ENCODE measurements at regions not wholly inside any gene's neighbourhood (a gene's known extent, or its start where the extent isn't known, plus 50 kb on each side); places are given as distances from the start of the nearest gene placed in this dataset.

DNA sequence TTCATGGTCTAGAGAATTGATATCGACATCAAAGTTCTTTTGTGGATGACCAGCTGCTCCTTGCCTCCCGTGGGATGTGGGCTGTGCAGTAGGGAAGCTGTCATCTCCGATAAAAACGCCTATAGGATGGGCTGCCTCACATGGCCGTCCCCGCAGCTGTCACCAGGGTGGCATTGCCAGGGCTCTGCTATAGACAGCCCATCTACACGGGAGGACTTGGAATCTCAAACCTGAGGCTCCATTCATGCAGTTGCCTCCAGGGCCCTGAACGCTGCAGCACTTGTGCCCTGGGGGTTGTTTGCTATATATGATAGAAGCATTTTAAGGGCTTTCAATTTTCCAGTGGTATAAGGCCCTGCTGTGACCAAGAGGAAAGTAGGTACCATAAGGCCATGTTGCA is 183.1 kb downstream of the MYCN start:
- no peak for DNase-seq

DNA sequence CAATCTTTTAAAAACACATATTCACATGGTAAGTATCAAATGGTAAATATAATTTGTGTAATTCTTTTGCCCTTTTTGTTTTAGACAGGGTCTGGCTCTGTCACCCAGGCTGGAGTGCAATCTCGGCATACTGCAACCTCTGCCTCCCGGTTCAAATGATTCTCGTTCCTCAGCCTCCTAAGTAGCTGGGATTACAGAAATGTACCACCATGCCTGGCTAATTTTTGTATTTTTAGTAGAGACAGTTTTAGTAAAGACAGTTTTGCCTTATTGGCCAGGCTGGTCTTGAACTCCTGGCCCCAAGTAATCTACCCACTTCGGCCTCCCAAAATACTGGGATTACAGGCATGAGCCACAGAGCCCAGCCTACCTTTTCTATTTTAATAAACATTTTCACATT is 182.2 kb downstream of the MYCN start:
- no peak for DNase-seq

DNA sequence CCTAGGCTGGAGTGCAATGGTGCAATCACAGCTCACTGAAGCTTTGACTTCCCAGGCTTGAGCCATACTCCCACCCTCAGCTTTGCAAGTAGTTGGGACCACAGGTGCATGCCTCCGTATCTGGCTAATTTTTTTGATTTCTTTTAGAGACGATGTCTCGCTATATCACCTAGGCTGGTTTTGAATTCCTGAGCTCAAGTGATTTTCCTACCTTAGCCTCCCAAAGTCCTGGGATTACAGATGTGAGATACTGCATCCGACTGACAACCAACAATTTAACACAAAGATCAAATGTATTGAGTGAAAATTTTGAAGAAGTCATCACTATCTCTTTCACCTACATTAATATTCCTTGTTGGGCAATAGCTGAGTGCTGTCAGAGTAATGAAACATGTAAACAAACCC is 181.6 kb downstream of the MYCN start:
- DNase-seq: no peak

DNA sequence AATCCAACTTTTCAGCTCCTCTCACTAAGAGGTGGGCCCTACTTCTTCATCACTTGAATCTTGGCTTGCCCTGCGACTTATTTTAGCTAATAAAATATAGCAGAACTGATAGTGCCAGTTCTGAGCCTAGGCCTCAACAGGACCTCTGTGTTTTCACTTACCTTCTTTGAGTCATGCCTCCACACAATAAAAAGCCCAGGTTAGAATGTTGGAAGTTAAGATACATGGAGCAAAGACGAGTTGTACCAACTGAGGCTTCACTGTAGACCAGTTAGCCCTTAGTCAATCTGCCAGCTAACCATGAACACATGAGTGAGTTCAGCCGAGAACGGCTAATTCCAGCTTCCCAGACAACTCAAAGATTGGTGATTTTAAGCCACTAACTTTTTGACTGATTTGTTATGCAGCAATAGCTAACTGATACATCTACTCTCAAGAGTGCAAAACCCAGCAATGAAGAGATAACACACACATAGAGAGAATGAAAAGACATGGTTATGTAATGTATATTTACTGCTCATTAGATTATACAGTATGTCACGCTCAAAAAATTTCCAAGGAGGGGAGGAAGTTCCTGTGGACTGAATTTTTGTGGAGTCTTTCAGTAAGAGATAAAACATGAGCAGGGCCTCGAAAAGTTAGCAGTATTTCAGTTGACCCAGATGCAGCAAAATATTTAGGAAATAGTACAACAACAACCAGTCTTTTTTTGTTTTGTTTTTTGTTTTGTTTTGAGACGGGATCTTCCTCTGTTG is 181.1 kb downstream of the MYCN start:
- DNase-seq: no peak

DNA sequence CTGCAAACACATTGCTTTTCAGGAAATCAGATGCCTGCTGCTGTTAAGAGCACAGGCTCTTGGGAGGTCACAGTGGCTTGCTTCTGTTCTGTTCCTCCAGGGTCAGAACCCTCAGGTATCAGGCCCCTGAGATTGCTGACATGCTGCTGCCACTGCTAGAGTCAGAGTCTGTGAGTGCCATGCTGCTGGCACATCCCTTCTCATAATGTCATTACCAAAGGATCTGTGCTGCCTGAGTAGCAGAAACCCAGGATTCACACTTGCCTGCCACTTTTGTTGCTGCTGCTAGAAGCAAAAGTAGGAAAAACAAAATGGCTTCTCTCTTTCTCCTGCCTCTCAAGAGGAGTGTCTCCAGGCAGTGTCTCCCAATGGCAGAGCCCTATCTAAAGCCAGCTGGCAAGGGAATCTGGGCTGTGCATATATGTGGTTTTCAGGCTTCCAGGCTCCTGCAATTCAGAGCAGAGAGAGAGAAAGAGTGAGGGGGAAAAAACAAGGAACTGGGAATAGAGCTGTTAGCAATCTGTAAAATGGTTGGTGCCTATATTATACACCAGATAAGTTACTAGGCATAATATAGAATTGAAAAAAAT is 180.3 kb downstream of the MYCN start:
- no peak for DNase-seq

DNA sequence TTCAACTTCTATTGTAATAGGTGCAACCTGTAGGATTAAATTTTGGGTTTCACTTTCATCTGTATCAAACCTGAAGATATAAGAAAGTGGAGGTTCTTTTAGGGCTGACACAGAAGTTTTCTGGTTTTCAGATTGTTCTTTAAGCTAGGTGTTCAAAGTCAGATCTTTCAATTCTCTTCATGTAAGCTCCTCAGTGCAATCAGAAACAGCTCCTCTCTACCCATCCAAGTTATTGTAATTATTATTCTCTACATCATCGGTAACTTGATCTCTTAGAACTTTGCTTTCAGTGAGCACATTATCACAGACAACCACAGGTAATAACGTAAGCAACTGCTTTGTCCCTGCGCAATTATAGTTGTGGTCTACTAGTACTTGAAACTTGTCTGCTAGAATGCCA is 179.4 kb downstream of the MYCN start:
- DNase-seq: no peak

DNA sequence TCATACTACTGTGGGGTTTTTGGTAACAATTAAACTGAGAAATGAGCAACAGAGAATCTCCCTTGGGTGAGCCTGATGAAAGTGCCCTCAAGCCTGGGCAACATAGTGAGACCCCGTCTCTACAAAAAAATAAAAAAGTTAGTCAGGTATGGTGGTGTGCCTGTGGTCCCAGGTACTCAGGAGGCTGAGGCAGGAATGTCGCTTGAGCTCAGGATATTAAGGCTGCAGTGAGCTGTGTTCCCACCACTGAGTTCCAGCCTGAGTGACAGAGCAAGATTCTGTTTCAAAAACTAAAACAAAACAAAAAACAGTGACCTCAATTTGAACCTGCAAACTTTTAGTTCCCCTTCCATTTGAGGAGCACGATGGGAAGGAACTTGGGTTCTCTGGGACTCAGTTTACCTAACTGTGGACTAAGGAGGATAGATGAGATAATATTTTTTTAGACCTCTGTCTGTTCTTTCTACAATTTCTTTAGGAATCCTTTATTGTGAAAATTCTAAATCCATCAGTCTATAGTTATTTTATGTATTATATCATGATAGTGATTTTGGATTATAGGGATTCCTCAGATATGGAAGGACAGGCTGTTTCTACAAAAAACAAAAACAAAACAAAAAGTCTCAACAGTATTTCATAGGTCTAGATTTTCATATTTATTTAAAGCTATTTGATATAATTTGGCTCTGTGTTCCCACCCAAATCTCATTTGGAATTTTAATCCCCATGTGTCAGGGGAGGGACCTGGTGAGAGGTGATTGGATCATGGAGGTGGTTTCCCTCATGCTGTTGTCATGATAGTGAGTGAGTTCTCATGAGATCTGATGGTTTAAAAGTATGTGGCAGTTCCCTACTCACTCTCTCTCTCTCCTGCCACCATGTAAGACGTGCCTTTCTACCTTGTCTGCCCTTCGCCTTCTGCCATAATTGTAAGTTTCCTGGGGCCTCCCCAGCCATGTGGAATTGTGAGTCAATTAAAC is 178.6 kb downstream of the MYCN start:
- DNase-seq: no peak

DNA sequence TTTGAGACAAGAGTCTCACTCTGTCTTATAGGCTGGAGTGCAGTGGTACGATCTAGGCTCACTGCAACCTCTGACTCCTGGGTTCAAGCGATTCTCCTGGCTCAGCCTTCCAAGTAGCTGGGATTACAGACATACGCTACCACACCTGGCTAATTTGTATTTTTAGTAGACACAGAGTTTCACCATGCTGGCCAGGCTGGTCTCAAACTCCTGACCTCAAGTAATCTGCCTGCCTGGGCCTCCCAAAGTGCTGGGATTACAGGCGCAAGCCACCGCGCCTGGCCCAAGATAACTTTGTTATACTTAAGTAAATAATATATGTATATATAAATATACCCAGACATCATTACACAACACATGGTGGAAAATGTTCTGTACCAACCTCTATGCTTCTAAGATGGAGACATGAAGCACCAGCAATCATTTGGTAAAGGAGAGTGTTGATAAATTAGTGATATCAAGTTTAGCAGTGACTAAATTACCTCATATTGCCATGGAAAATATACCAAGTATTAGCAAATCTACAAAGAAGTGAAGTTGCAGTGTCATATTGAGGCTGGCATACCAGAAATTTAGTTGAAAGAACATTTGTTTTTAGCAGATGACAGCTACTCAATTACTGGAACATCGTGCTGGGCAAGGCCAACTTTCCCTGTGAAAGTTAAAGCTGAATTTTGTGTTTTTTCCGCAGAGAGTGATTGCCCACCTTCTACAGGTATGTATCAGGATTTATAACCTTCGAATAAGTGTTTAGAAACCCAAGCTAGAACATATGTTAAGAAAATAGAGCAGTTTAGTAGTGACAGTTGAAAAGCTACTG is 177.7 kb downstream of the MYCN start:
- DNase-seq: no peak

DNA sequence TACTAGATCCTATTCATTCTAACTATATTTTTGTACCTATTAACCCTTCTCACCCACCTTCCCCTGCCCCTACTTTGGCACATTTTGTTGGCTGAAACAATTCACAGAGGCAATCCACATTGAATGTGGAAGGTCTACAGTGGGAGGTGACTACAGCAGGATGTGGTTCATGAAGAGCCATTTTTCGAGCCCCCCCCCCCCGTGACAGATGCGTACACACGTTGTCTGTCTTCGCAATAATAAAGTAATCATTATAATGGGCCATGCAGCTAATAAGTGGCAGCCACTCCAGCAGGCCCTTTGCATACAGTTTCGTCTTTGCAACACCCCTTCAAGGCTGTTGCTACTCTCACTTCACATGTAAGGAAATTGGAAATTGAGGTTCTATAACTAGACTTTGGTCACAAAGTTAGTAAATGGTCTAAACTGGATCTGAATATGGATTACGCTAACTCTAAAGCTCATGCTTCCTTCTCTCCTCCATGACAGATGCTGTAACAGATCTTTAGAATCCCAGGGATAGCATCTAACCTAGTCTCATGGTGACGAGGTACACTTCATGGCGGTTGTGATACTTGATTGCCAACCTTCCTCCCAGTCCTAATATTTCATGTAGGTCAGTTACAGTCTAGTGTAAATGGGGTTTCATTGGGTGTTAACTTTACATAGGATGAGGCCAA is 176.8 kb downstream of the MYCN start:
- no peak for DNase-seq

DNA sequence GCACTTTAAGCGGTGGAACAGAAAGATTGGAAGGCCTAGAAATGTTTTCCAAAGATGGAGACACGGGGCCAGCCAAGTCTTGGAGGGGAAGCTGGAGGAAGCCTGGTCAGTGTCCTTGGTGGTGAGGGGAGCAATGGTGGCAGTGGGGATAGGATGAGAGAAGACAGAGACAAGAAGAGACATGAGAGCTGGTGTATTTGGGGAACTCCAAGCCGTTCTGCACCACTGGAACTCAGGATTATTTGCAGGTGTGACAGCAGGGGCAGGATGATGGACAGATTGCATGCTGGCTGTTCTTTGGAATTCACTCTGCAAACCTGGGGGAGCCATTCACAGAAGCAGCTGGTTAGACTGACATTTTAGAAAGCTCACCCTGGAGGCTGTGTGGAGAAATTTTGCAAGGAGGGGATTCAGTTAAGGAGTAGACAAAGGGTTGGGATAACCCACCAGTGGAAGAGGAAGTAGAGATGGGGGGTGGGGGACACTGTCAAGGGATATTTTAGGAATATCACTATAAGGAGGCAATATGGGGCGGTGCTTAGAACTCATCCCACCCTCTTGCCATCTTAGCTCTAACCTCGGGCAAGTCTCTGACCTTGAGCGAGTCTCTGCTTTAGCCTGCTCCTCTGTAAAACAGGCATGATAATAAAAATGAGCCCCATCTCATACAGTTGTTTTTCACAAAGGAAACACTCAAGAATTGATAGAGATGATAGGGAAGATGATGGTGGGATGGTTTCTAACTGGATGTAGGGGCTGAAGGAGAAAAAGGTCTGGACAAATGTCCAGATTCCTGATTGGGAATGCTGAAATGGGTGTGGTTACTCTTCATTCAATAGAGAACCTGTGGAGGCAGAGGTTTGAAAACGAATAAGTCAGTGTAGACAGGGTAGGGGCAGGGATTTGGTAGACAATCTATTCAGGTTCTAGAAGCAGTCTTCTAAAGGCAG is 175.8 kb downstream of the MYCN start:
- DNase-seq: no peak

DNA sequence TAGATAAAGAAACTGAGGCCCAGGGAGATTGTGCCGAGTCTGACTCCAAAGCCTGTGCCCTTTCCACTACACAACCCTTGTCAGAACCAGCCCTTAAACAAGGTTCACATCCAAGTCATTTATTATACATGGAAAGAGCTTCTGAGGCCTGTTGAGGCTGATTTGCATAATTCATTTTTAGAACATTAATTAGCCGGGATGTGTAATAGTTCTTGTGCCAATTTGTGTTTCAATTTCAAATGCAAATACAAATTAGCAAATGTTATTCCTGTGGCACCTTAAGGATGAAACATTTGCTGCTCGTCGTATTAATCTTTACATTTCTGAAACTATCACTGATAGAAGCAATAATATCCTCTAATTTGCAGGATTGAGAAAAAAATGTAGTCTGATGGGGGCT is 174.9 kb downstream of the MYCN start:
- DNase-seq: no peak

DNA sequence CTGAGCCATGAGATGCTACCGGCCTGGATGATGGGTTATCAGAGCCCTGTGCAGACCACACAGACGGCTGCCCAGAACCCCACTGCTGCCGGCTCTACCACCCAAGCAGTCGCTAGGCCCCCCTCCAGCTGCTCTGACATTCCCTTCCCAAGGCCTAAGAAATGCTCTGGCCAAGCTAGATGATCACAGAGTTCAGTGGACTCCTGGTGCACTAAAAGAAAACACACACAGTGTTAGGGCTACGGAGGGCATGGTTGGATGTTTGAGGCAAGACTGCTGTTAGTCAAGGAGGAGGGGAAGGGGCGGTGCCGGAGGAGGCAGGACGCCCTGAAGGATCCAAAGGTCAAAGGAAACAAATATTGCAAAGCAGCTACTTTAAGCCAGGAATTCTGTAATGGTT is 174.5 kb downstream of the MYCN start:
- DNase-seq: no peak

DNA sequence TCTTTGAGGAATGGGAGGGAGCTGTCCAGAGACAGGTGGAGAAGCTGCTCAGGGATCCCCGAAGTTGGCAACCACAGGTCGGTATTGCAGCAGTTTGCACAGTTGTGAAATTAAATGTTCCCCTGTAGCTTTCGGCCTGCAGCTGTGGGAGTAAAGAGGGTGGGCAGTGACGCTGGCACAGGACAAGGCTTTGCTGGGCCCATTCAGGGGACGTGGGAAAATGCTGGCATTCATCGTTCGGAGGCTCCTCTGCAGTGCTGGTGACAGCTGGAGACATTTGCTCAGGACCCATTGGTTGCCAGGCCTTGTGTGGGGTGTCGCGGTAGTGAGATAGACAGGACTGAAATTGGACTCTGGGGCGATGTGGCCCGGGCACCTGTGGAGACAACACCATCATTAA is 173.7 kb downstream of the MYCN start:
- DNase-seq: no peak

DNA sequence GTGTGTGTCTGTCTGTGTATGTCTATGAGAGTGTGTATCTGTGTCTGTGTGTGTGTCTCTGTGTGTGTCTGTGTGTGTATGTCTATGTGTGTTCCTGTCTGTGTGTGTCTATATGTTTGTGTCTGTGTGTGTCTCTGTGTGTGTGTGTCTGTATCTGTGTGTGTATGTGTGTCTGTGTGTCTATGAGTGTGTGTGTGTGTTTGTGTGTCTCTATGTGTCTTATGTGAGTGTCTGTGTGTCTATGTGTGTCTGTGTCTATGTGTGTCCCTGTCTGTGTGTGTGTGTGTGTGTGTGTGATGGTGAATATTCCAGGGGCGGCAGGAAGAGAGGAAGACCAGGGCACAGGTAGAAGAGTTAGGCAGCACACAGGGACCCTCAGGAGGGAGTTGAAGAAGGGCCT is 173.2 kb downstream of the MYCN start:
- no peak for DNase-seq

DNA sequence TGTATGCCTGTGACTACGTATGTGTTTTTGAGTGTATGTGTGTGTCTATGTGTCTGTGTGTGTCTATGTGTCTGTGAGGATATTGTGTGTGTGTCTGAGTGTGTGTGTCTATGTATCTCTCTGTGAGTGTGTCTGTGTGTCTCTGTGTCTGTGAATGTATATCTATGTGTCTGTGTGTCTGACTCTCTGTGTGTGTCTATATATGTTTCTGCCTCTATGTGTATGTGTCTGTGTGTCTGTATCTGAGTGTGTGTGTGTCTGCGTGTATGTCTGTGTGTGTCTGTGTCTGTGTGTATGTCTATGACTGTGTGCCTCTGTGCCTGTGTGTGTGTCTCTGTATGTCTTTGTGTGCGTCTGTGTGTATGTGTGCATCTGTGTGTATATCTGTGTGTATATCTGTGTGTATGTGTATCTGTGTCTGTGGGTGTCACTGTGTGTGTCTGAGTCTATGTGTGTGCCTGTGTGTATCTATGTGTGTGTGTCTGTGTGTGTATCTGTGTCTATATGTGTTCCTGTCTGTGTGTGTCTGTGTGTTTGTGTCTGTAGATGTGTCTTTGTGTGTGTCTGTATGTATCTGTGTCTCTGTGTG is 172.7 kb downstream of the MYCN start:
- DNase-seq: no peak

DNA sequence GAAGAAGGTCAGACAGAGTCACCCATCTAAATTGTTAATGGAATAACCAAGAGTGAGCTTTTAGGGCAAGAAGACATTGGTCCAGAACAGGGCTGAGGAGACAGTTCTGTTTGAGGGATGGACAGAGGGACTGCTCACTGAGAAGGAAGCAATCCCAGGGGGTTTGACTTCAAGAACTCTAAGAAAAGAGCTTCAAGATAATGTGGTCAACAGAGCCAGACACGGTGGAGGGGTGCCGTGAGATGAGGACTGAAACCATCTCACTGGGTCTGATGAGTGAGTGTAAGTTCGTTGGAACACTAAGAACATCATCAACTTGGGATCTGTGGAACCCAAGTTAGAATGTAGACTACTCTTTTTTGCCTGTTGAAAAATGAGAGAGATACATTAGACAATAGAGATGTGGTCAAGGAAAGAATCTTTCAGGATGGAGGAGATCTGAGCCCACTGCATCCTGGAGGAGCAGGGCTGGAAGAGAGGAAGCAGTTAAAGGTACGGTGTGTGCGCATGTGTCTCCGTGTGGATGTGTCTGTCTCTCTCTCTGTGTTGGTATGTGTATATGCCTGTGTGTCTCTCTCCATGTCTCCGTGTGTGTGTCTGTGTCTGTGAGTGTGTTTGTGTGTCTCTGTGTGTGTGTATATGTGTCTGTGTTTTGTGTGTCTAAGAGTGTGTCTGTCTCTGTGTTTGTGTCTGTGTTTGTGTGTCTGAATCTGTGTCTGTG is 172.1 kb downstream of the MYCN start:
- DNase-seq: no peak

DNA sequence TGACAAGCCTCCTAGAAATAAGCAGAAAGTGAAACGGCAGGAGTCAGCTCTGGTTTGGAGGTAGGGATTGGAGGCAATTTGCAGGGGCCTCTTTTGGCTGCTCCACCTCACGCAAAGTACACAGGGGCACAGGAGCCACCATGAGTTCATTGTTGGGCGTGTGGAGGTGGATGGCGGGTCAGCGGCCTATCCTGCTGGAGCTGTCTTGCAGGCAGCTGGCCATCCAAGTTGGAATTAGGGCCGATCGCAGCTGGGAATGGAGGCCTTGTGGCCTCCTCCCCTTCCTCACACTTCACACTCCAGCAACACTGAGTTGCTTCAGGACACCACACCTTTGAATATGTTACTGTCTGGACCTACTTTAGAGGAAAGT is 171.5 kb downstream of the MYCN start:
- no peak for DNase-seq

DNA sequence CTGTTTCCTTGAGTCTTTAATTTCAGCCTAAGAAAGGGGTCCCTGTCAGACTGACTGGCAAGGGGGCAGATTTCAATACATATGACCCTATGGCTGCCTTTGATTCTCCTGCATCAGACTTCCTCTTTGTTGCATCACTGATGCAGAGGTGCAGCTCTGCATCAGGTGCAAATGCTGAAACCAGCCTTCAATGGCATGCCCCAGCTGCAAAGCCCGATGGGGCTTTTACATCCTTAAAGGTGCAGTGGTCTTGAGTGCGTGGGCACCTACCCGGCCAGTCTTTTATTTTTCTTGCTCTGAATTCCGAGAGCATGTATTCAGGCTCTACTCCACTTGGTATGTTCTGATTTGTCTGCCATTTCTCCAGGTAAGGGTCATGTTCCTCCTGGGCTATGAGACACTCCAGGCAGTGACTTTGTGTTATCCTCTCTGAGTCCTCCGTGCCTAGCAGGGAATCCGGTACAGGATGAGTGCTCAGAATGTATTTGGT is 169.5 kb downstream of the MYCN start:
- DNase-seq: no peak

DNA sequence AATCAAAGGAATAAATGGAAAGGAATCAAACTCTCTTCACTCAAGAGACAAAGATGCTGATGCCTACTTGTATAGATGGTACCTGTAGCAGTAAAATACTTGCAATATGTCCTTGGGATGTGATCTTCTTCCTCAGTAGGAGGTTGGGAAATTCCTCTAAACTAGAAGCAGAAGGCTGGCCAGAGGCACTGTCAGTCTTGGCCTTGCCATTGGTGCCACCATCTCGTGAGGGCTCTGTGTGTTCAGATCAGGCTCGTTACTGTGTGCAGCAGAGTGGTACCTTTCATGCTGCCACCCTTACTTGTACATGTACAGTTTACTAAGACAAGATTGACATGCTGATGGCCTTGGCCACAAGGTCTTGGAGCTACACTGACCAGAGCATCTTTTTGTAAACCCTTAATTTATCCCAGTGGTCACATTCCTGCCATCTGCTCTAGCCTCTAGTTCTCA is 169.0 kb downstream of the MYCN start:
- no peak for DNase-seq

DNA sequence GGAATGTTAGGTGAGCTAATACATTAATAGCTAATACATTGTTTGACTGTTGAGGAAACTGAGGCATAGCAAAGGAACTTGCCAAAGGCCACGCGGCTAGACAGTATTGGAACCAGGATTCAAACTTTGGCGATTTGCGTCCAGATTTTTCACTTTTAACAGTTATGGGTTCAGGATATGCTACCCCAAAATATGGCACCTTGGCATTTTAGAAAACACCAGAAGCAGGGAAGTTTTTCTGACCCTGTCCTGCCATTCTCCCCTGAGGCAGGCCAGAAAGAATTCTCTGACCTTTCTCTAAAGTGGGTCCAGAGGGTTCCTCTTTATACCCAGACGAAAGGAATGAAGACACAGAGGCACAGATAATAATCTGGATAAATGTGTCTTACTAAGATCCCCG is 166.9 kb downstream of the MYCN start:
- DNase-seq: no peak
